Testis (tissue), 2 donors: ENCODE measurements at regions not wholly inside any gene's neighbourhood (a gene's known extent, or its start where the extent isn't known, plus 50 kb on each side); places are given as distances from the start of the nearest gene placed in this dataset.

Source experiments
- CTCF ChIP-seq, 3 experiments: fragments of 450-650 bp in 2 of 3; fragments of 200-600 bp in 1 of 3; sonication (generic) in 1 of 3; IDR thresholded peaks; one replicate each; pipeline ENCODE4 v1.5.1; 2016 to 2019; ENCODE audit warnings: antibody characterized with exemption in 3 of 3, mild to moderate bottlenecking in 2 of 3, moderate library complexity in 1 of 3
- POLR2A ChIP-seq: fragments of 450-650 bp; IDR thresholded peaks from one replicate; pipeline ENCODE4 v1.6.1; 2017; ENCODE audit warnings: antibody characterized with exemption, mild to moderate bottlenecking, moderate library complexity

GRCh38 chr7:131950758-131951157 is 394.3 kb upstream of the PODXL start:
- TF ChIP-seq CTCF (IDR thresholded peaks at IDR 0.05) (no peak), POLR2A (no peak)
